HCT116 (cell line): ENCODE measurements at regions not wholly inside any gene's neighbourhood (a gene's known extent, or its start where the extent isn't known, plus 50 kb on each side); places are given as distances from the start of the nearest gene placed in this dataset.

ENCODE experiments used
- ATAC-seq: fragments of 200-7000 bp; cut with Tn5 transposase; 2 replicates; pipeline ENCODE4 v1.9.1; 2020; ENCODE audit warnings: mild to moderate bottlenecking, moderate library complexity
- BruUV-seq: library from RNA; stranded (reverse); fragments of 400-500 nt; replicated peaks from 2 replicates; lab custom pipeline; 2021; lab: Mats Ljungman, UMichigan
- CTCF ChIA-PET: fragments of 300-600 bp; sonication (Branson Sonifier 250); formaldehyde crosslinking; loops from one replicate; lab custom pipeline; 2021; ENCODE audit warnings: antibody characterized with exemption; lab: Charles Lee
- POLR2A ChIA-PET: fragments of 300-600, 350-600 bp; sonication (Branson Sonifier 250); formaldehyde crosslinking; loops from one replicate; lab custom pipeline; 2021; ENCODE audit warnings: antibody characterized with exemption; lab: Charles Lee
- RAD21 ChIA-PET, 2 experiments: fragments of 300-600 bp; sonication (Branson Sonifier 250); formaldehyde crosslinking; loops; one replicate each; lab custom pipeline; 2023; ENCODE audit warnings: low total read pairs in 2 of 2; ENCODE audit not compliant: uncharacterized antibody in 2 of 2, unreplicated experiment in 2 of 2, low non-redundant PET in 1 of 2; lab: Charles Lee
- DNase-seq: peaks from one replicate; pipeline ENCODE4 v3.0.0-alpha.2; 2010; ENCODE audit warnings: low read depth, low spot score
- H2AFZ ChIP-seq: fragments of 200-600 bp; shearing (Covaris generic), sonication (generic); 2 replicates; pipeline ENCODE4 v1.6.1; 2017; ENCODE audit warnings: low read depth, mixed run types, mixed read lengths, antibody characterized with exemption, low read length; ENCODE audit not compliant: poor library complexity, severe bottlenecking
- H3K27ac ChIP-seq: 2 replicates; pipeline ENCODE4 v1.5.1; 2012; ENCODE audit warnings: low read depth, low read length
- H3K27me3 ChIP-seq: fragments of 200-600 bp; sonication (generic); 2 replicates; pipeline ENCODE4 v1.6.1; 2016; ENCODE audit warnings: mixed run types, low read length, mixed read lengths; ENCODE audit not compliant: insufficient read depth
- H3K36me3 ChIP-seq, 2 experiments: fragments of 200-500 bp in 1 of 2; fragments of 200-600 bp in 1 of 2; sonication (Bioruptor generic) in 1 of 2; sonication (generic) in 1 of 2; 2 replicates each; pipeline versions ENCODE4 v1.5.1 to v1.6.1; 2014 to 2016; ENCODE audit warnings: low read length in 2 of 2, inconsistent platforms in 1 of 2, mixed read lengths in 1 of 2, mixed run types in 1 of 2; ENCODE audit not compliant: insufficient read depth in 2 of 2, control insufficient read depth in 1 of 2
- H3K4me1 ChIP-seq, 2 experiments: fragments of 200-600 bp in 1 of 2; sonication (generic) in 1 of 2; 2 replicates each; pipeline versions ENCODE4 v1.5.1 to v1.6.1; 2012 to 2017; ENCODE audit warnings: low read length in 2 of 2, inconsistent platforms in 1 of 2, mild to moderate bottlenecking in 1 of 2, mixed read lengths in 1 of 2, mixed run types in 1 of 2, moderate library complexity in 1 of 2; ENCODE audit not compliant: insufficient read depth in 2 of 2, control insufficient read depth in 1 of 2
- H3K4me2 ChIP-seq: fragments of 200-600 bp; sonication (generic); 2 replicates; pipeline ENCODE4 v1.6.1; 2017; ENCODE audit warnings: mixed run types, low read length, mixed read lengths
- H3K4me3 ChIP-seq, 2 experiments: fragments of 200-600 bp in 1 of 2; sonication (generic) in 1 of 2; replicated peaks in 1 of 2; 2 replicates each; pipeline ENCODE4 v1.5.1; 2011 to 2016; ENCODE audit warnings: low read length in 2 of 2, control low read depth in 1 of 2, low read depth in 1 of 2, mild to moderate bottlenecking in 1 of 2, mixed read lengths in 1 of 2, mixed run types in 1 of 2
- H3K79me2 ChIP-seq: fragments of 200-600 bp; sonication (generic); 2 replicates; pipeline ENCODE4 v1.6.1; 2017; ENCODE audit warnings: mild to moderate bottlenecking, mixed run types, low read length, moderate library complexity, mixed read lengths; ENCODE audit not compliant: insufficient read depth
- H3K9ac ChIP-seq: fragments of 200-600 bp; sonication (generic); 2 replicates; pipeline ENCODE4 v1.6.1; 2016; ENCODE audit warnings: low read length, mixed read lengths
- H3K9me2 ChIP-seq: fragments of 200-600 bp; sonication (generic), shearing (Covaris generic); 2 replicates; pipeline ENCODE4 v1.6.1; 2017; ENCODE audit warnings: mixed run types, mild to moderate bottlenecking, moderate library complexity; ENCODE audit not compliant: insufficient read depth
- H3K9me3 ChIP-seq, 2 experiments: fragments of 200-500 bp in 1 of 2; fragments of 200-600 bp in 1 of 2; sonication (Bioruptor generic) in 1 of 2; sonication (generic) in 1 of 2; 2 replicates each; pipeline ENCODE4 v1.6.1; 2014 to 2017; ENCODE audit warnings: low read length in 2 of 2, mixed read lengths in 2 of 2, inconsistent platforms in 1 of 2, low read depth in 1 of 2, mild to moderate bottlenecking in 1 of 2, mixed run types in 1 of 2, moderate library complexity in 1 of 2; ENCODE audit not compliant: control insufficient read depth in 1 of 2, insufficient read depth in 1 of 2
- H4K20me1 ChIP-seq: fragments of 200-600 bp; sonication (generic), shearing (Covaris generic); 2 replicates; pipeline ENCODE4 v1.6.1; 2017; ENCODE audit warnings: mixed run types, mild to moderate bottlenecking, moderate library complexity; ENCODE audit not compliant: insufficient read depth
- ATF3 ChIP-seq: IDR thresholded peaks from 2 replicates; pipeline ENCODE4 v1.6.1; 2012
- CBX3 ChIP-seq: IDR thresholded peaks from 2 replicates; pipeline ENCODE4 v1.6.1; 2012; ENCODE audit warnings: low read depth
- CEBPB ChIP-seq: IDR thresholded peaks from 2 replicates; pipeline ENCODE4 v1.6.1; 2012; ENCODE audit warnings: low read depth
- CTCF ChIP-seq, 3 experiments: fragments of 200-600 bp in 1 of 3; sonication (generic) in 1 of 3; IDR thresholded peaks in 2 of 3; conservative IDR thresholded peaks in 1 of 3; 2 replicates each; pipeline ENCODE4 v1.5.1; 2012 to 2017; ENCODE audit warnings: low read depth in 2 of 3, low read length in 2 of 3, antibody characterized with exemption in 1 of 3, borderline replicate concordance in 1 of 3, control low read depth in 1 of 3, mild to moderate bottlenecking in 1 of 3, mixed read lengths in 1 of 3, mixed run types in 1 of 3, moderate library complexity in 1 of 3; ENCODE audit not compliant: insufficient read depth in 1 of 3
- EGR1 ChIP-seq: IDR thresholded peaks from 2 replicates; pipeline ENCODE4 v1.6.1; 2012; ENCODE audit warnings: low read depth
- ELF1 ChIP-seq: IDR thresholded peaks from 2 replicates; pipeline ENCODE4 v1.6.1; 2012; ENCODE audit warnings: low read depth, borderline replicate concordance
- EZH2phosphoT487 ChIP-seq: fragments of 200-600 bp; IDR thresholded peaks from 2 replicates; pipeline ENCODE4 v1.6.1; 2018; ENCODE audit warnings: antibody characterized with exemption, borderline replicate concordance
- JUND ChIP-seq: IDR thresholded peaks from 2 replicates; pipeline ENCODE4 v1.6.1; 2012
- POLR2AphosphoS5 ChIP-seq: IDR thresholded peaks from 2 replicates; pipeline ENCODE4 v1.6.1; 2011; ENCODE audit warnings: mild to moderate bottlenecking, low read depth, low read length, moderate library complexity
- RAD21 ChIP-seq: IDR thresholded peaks from 2 replicates; pipeline ENCODE4 v1.6.1; 2012; ENCODE audit warnings: low read depth, mild to moderate bottlenecking
- REST ChIP-seq: IDR thresholded peaks from 2 replicates; pipeline ENCODE4 v1.6.1; 2012; ENCODE audit warnings: low read depth
- SIN3A ChIP-seq: IDR thresholded peaks from 2 replicates; pipeline ENCODE4 v1.6.1; 2012; ENCODE audit warnings: low read depth
- SP1 ChIP-seq: IDR thresholded peaks from 2 replicates; pipeline ENCODE4 v1.6.1; 2012; ENCODE audit warnings: low read depth
- SRF ChIP-seq: IDR thresholded peaks from 2 replicates; pipeline ENCODE4 v1.6.1; 2012; ENCODE audit warnings: low read depth
- ZBTB33 ChIP-seq: IDR thresholded peaks from 2 replicates; pipeline ENCODE4 v1.6.1; 2011; ENCODE audit warnings: mild to moderate bottlenecking, low read length, moderate library complexity; ENCODE audit not compliant: insufficient replicate concordance; ENCODE audit errors: extremely low read depth
- ZFX ChIP-seq: fragments of 450-650 bp; IDR thresholded peaks from 2 replicates; pipeline ENCODE4 v1.6.1; 2017
- intact Hi-C: fragments of 100-400 bp; cut with micrococcal nuclease; formaldehyde crosslinking; loops from 2 replicates; pipeline ENCODE4 v1.10.0; 2022

GRCh38 chrX:16063921-16064320 lies 59.4 kb upstream of the GRPR start:
- Histone ChIP-seq H3K4me2 (no peak overlapping the region), H4K20me1 (no peaks in the 10 kb centered on the region), H3K9me3 (no peaks in the 10 kb centered on the region), H2AFZ (no peak overlapping the region), H3K79me2 (no peaks in the 10 kb centered on the region), H3K4me1 (no peaks in the 10 kb centered on the region), H3K9ac (no peak overlapping the region), H3K9me2 (no peaks in the 10 kb centered on the region), H3K4me3 (no peak overlapping the region), H3K27me3 (no peaks in the 10 kb centered on the region), H3K36me3 (no peaks in the 10 kb centered on the region), H3K27ac (no peak overlapping the region)
- ATAC-seq (no peak), DNase-seq (no peak)
- intact Hi-C loops = no loop called here
- ChIA-PET RAD21 (no interaction called here), POLR2A (no interaction called here), CTCF (no interaction called here)
- TF ChIP-seq CTCF (IDR thresholded peaks at IDR 0.05 in 2 of 3, conservative IDR thresholded peaks at IDR 0.05 in 1 of 3; ENCODE audit: borderline replicate concordance in 1 of 3, insufficient read depth in 1 of 3, low read depth in 2 of 3, low read length in 2 of 3) = no peak
- TF ChIP-seq ZBTB33 = no peak
- TF ChIP-seq SRF = no peak
- no peak for TF ChIP-seq POLR2AphosphoS5
- TF ChIP-seq JUND = no peak
- TF ChIP-seq CBX3 = no peak
- BruUV-seq = no TSS peak

- H3K4me2 ChIP-seq = no peak overlapping the region
- CTCF ChIA-PET = no interaction called here
- DNase-seq (no peak), ATAC-seq (no peak)
- intact Hi-C loops = no loop called here
- no peaks in the 10 kb centered on the region for H3K36me3 ChIP-seq
- H2AFZ ChIP-seq = no peak overlapping the region
- H4K20me1 ChIP-seq = no peaks in the 10 kb centered on the region
- BruUV-seq = no TSS peak
- no peaks in the 10 kb centered on the region for H3K9me2 ChIP-seq
- no peaks in the 10 kb centered on the region for H3K9me3 ChIP-seq
- no peaks in the 10 kb centered on the region for H3K79me2 ChIP-seq
- RAD21 ChIA-PET = no interaction called here
- TF ChIP-seq REST = no peak
- TF ChIP-seq SIN3A = no peak
- TF ChIP-seq SRF = no peak
- no peak for TF ChIP-seq ZFX
- no peak for TF ChIP-seq RAD21
- TF ChIP-seq EZH2phosphoT487 = no peak
- TF ChIP-seq EGR1 = no peak
- TF ChIP-seq SP1 = no peak
- TF ChIP-seq CEBPB = no peak
- no peak for TF ChIP-seq JUND
- no peak for TF ChIP-seq ATF3
- no peak for TF ChIP-seq ELF1
- no peak overlapping the region for H3K9ac ChIP-seq
- POLR2A ChIA-PET = no interaction called here
- H3K27me3 ChIP-seq = no peaks in the 10 kb centered on the region
- H3K27ac ChIP-seq = no peak overlapping the region
- H3K4me3 ChIP-seq = no peak overlapping the region
- no peaks in the 10 kb centered on the region for H3K4me1 ChIP-seq
Observed at GRCh38 chrX:16063141-16063540, 60.2 kb upstream of the GRPR start.
